DND-41 (cell line): ENCODE measurements at regions not wholly inside any gene's neighbourhood (a gene's known extent, or its start where the extent isn't known, plus 50 kb on each side); places are given as distances from the start of the nearest gene placed in this dataset.
A peak's percentile ranks its signal among the peaks of the same experiment; 100 is the strongest.
"Not testable (repeated sequence)": the region's sequence is repeated elsewhere in the genome, so short reads cannot be mapped to it uniquely, and the experiment has no call there.

Experiments used
- ATAC-seq: fragments of 200-7000 bp; cut with Tn5 transposase; 3 replicates; pipeline ENCODE4 v1.9.1; 2021; ENCODE audit warnings: low read depth; ENCODE audit not compliant: insufficient read depth
- DNase-seq: peaks from one replicate; pipeline ENCODE4 v3.0.0-alpha.2; 2020
- H2AFZ ChIP-seq: 2 replicates; pipeline ENCODE4 v1.6.0; 2012; ENCODE audit warnings: low read depth, low read length
- H3K27ac ChIP-seq: 2 replicates; pipeline ENCODE4 v1.5.1; 2012; ENCODE audit warnings: low read length, inconsistent platforms
- H3K27me3 ChIP-seq: fragments of 200-600 bp; sonication (generic); 2 replicates; pipeline ENCODE4 v1.6.0; 2012; ENCODE audit warnings: low read length, mild to moderate bottlenecking, inconsistent platforms; ENCODE audit not compliant: insufficient read depth, poor library complexity
- H3K36me3 ChIP-seq: 2 replicates; pipeline ENCODE4 v1.5.1; 2012; ENCODE audit warnings: low read length, inconsistent platforms; ENCODE audit not compliant: insufficient read depth
- H3K4me1 ChIP-seq: 2 replicates; pipeline ENCODE4 v1.5.1; 2012; ENCODE audit warnings: mild to moderate bottlenecking, low read length; ENCODE audit not compliant: insufficient read depth
- H3K4me2 ChIP-seq: 2 replicates; pipeline ENCODE4 v1.6.0; 2012; ENCODE audit warnings: mild to moderate bottlenecking, moderate library complexity, low read length, inconsistent platforms; ENCODE audit not compliant: insufficient read depth
- H3K4me3 ChIP-seq, 2 experiments: fragments of 200-600 bp in 1 of 2; shearing (Covaris generic) in 1 of 2; 2 replicates each; pipeline ENCODE4 v1.5.1; 2012 to 2016; ENCODE audit warnings: inconsistent platforms in 2 of 2, low read length in 2 of 2, mild to moderate bottlenecking in 2 of 2, low read depth in 1 of 2, moderate library complexity in 1 of 2
- H3K79me2 ChIP-seq: 2 replicates; pipeline ENCODE4 v1.6.0; 2012; ENCODE audit warnings: low read length, inconsistent platforms; ENCODE audit not compliant: insufficient read depth
- H3K9ac ChIP-seq: 2 replicates; pipeline ENCODE4 v1.6.0; 2012; ENCODE audit warnings: low read depth, mild to moderate bottlenecking, inconsistent platforms, low read length, moderate library complexity
- H3K9me3 ChIP-seq: 2 replicates; pipeline ENCODE4 v1.5.1; 2012; ENCODE audit warnings: low read length, moderate library complexity, mild to moderate bottlenecking, inconsistent platforms; ENCODE audit not compliant: insufficient read depth, severe bottlenecking
- H4K20me1 ChIP-seq: 2 replicates; pipeline ENCODE4 v1.6.0; 2012; ENCODE audit warnings: low read length; ENCODE audit not compliant: insufficient read depth
- CTCF ChIP-seq: IDR thresholded peaks from 2 replicates; pipeline ENCODE4 v1.5.1; 2012; ENCODE audit warnings: borderline replicate concordance, low read length, moderate library complexity, mild to moderate bottlenecking; ENCODE audit not compliant: poor library complexity, severe bottlenecking; ENCODE audit errors: extremely low read depth
- EZH2 ChIP-seq: IDR thresholded peaks from 3 replicates; pipeline ENCODE4 v1.6.1; 2012; ENCODE audit warnings: borderline replicate concordance, low read depth, mild to moderate bottlenecking, moderate library complexity, low read length, inconsistent platforms; ENCODE audit not compliant: severe bottlenecking

- Histone ChIP-seq H4K20me1 (no peaks in the 10 kb centered on the region), H3K4me2 (no peak overlapping the region), H3K9me3 (no peaks in the 10 kb centered on the region), H3K9ac (no peak overlapping the region), H3K4me1 (no peaks in the 10 kb centered on the region), H3K36me3 (no peaks in the 10 kb centered on the region), H3K79me2 (no peaks in the 10 kb centered on the region), H2AFZ (no peak overlapping the region), H3K4me3 (no peak overlapping the region), H3K27me3 (no peaks in the 10 kb centered on the region), H3K27ac (no peak overlapping the region)
- ATAC-seq (no peak), DNase-seq (no peak)
- TF ChIP-seq CTCF, result no peak
- no peak for TF ChIP-seq EZH2
Observed at GRCh38 chr3:101134331-101134730, 141.1 kb upstream of the ABI3BP start.

- H3K79me2 ChIP-seq, result no peaks in the 10 kb centered on the region
- H3K4me1 ChIP-seq, result no peaks in the 10 kb centered on the region
- H3K27me3 ChIP-seq, result no peaks in the 10 kb centered on the region
- H3K27ac ChIP-seq, result no peak overlapping the region
- H3K4me2 ChIP-seq, result no peak overlapping the region
- H3K4me3 ChIP-seq, result no peak overlapping the region
- no peaks in the 10 kb centered on the region for H4K20me1 ChIP-seq
- H3K36me3 ChIP-seq, result no peaks in the 10 kb centered on the region
- 0 out of 2 replicates have a peak overlapping the region, but pooled peaks have one; percentile 24 for H2AFZ ChIP-seq
- no peak for ATAC-seq
- H3K9ac ChIP-seq, result no peak overlapping the region
- TF ChIP-seq CTCF (no peak), EZH2 (no peak)
- no peak for DNase-seq
- no peaks in the 10 kb centered on the region for H3K9me3 ChIP-seq
Observed at GRCh38 chr3:101133652-101134051, 140.4 kb upstream of the ABI3BP start.

GRCh38 chr3:101133197-101133596, 140.0 kb upstream of the ABI3BP start:
- H3K4me2 ChIP-seq, H3K36me3 ChIP-seq: not testable (repeated sequence)

GRCh38 chr3:101131767-101132166, 138.5 kb upstream of the ABI3BP start:
- no peaks in the 10 kb centered on the region for H3K36me3 ChIP-seq
- H2AFZ ChIP-seq, result no peak overlapping the region
- DNase-seq (no peak), ATAC-seq (no peak)
- H3K4me1 ChIP-seq, result no peaks in the 10 kb centered on the region
- H3K79me2 ChIP-seq, result no peaks in the 10 kb centered on the region
- H3K4me3 ChIP-seq, result no peak overlapping the region
- no peaks in the 10 kb centered on the region for H4K20me1 ChIP-seq
- H3K27ac ChIP-seq, result no peak overlapping the region
- no peaks in the 10 kb centered on the region for H3K9me3 ChIP-seq
- H3K4me2 ChIP-seq, result no peak overlapping the region
- H3K9ac ChIP-seq, result no peak overlapping the region
- TF ChIP-seq EZH2 (no peak), CTCF (peak; percentile 21)
- no peaks in the 10 kb centered on the region for H3K27me3 ChIP-seq

More at GRCh38 chr3:101133197-101133596, 140.0 kb upstream of the ABI3BP start:
- not testable (repeated sequence) for H2AFZ ChIP-seq, H3K27me3 ChIP-seq, H3K9me3 ChIP-seq, H3K27ac ChIP-seq, H3K4me3 ChIP-seq, H3K9ac ChIP-seq, H3K4me1 ChIP-seq, DNase-seq, H3K79me2 ChIP-seq, ATAC-seq, H4K20me1 ChIP-seq
